ENCODE measurements at regions not wholly inside any gene's neighbourhood (a gene's known extent, or its start where the extent isn't known, plus 50 kb on each side); places are given as distances from the start of the nearest gene placed in this dataset.

DNA sequence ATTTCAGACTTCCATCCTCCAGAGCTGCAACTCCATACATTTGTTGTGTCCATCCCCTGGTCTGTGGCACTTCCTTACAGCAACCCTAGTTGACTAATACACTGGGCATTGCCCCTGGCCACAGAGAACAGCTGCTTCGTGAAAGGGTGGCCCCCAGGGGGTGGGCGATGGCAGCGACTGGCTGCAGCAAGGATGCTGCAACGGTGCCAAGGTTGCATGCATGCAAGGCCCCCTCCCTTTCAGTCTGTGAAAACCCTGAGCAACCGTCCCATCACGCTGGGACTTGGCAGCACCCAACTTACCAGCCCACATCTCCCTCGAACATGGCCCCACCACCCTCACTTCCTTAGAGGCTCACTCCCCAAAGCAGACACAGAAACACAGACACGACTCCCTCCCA lies 162.5 kb downstream of the MED10 start:
- no peak for DNase-seq
- H3K27me3 ChIP-seq (replicated peaks; ENCODE audit: insufficient read depth, low read length): no peaks in the 10 kb centered on the region
- H3K79me2 ChIP-seq (ENCODE audit: low read length): no peaks in the 10 kb centered on the region
- no peak overlapping the region for H2AFZ ChIP-seq (ENCODE audit: low read length)
- no peak overlapping the region for H3K4me3 ChIP-seq (ENCODE audit: low read length)
- H3F3A ChIP-seq (ENCODE audit: insufficient read depth, low read length): no peaks in the 10 kb centered on the region
- H3K4me2 ChIP-seq (ENCODE audit: low read depth, low read length): no peak overlapping the region
- no peak overlapping the region for H3K9ac ChIP-seq (ENCODE audit: low read length)
- H4K20me1 ChIP-seq (ENCODE audit: insufficient read depth, low read length): no peaks in the 10 kb centered on the region
- no peaks in the 10 kb centered on the region for H3K4me1 ChIP-seq (ENCODE audit: low read length)
- H3K36me3 ChIP-seq (replicated peaks; ENCODE audit: insufficient read depth, low read length): no peaks in the 10 kb centered on the region
- H3K9me3 ChIP-seq (replicated peaks; ENCODE audit: insufficient read depth, low read length): no peaks in the 10 kb centered on the region
- TF ChIP-seq EZH2phosphoT487 (IDR thresholded peaks at IDR 0.05; ENCODE audit: low read length) (no peak), EZH2 (optimal IDR thresholded peaks at IDR 0.05; ENCODE audit: low read depth, low read length) (no peak)
- TF ChIP-seq, protein P1, sequence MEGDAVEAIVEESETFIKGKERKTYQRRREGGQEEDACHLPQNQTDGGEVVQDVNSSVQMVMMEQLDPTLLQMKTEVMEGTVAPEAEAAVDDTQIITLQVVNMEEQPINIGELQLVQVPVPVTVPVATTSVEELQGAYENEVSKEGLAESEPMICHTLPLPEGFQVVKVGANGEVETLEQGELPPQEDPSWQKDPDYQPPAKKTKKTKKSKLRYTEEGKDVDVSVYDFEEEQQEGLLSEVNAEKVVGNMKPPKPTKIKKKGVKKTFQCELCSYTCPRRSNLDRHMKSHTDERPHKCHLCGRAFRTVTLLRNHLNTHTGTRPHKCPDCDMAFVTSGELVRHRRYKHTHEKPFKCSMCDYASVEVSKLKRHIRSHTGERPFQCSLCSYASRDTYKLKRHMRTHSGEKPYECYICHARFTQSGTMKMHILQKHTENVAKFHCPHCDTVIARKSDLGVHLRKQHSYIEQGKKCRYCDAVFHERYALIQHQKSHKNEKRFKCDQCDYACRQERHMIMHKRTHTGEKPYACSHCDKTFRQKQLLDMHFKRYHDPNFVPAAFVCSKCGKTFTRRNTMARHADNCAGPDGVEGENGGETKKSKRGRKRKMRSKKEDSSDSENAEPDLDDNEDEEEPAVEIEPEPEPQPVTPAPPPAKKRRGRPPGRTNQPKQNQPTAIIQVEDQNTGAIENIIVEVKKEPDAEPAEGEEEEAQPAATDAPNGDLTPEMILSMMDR (IDR thresholded peaks at IDR 0.05; ENCODE audit: low read length): no peak
- no peaks in the 10 kb centered on the region for H3K9me2 ChIP-seq (replicated peaks; ENCODE audit: insufficient read depth, low read length)
- H3K27ac ChIP-seq (ENCODE audit: low read length): no peak overlapping the region

DNA sequence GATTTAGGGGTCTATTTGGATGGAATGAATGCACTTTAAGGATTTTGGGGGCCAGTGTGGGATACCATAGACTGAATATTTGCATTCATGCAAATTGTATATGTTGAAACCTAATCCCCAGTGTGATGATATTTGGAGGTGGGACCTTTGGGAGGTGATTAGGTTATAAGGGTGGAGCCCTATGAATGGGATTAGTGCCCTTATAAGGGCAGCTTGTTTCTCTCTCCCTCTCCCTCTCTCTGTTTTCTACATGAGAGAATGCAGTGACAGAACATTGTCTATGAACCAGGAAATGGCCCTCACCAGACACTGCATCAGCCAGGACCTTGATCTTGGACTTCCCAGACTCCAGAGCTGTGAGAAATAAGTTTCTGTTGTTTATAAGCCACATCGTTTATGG lies 166.1 kb downstream of the MED10 start:
- Histone ChIP-seq H3K27ac (ENCODE audit: low read length) (no peak overlapping the region), H3K9me3 (replicated peaks; ENCODE audit: insufficient read depth, low read length) (no peaks in the 10 kb centered on the region), H3K4me1 (ENCODE audit: low read length) (no peaks in the 10 kb centered on the region), H3K36me3 (replicated peaks; ENCODE audit: insufficient read depth, low read length) (no peaks in the 10 kb centered on the region), H3K27me3 (replicated peaks; ENCODE audit: insufficient read depth, low read length) (no peaks in the 10 kb centered on the region), H3K4me2 (ENCODE audit: low read depth, low read length) (no peak overlapping the region), H3K79me2 (ENCODE audit: low read length) (no peaks in the 10 kb centered on the region), H3K4me3 (ENCODE audit: low read length) (no peak overlapping the region), H3F3A (ENCODE audit: insufficient read depth, low read length) (no peaks in the 10 kb centered on the region), H2AFZ (ENCODE audit: low read length) (no peak overlapping the region), H4K20me1 (ENCODE audit: insufficient read depth, low read length) (no peaks in the 10 kb centered on the region), H3K9ac (ENCODE audit: low read length) (no peak overlapping the region), H3K9me2 (replicated peaks; ENCODE audit: insufficient read depth, low read length) (no peaks in the 10 kb centered on the region)
- no peak for DNase-seq
- no peak for TF ChIP-seq EZH2 (optimal IDR thresholded peaks at IDR 0.05; ENCODE audit: low read depth, low read length)
- no peak for TF ChIP-seq EZH2phosphoT487 (IDR thresholded peaks at IDR 0.05; ENCODE audit: low read length)
- TF ChIP-seq, protein P1 (IDR thresholded peaks at IDR 0.05; ENCODE audit: low read length): no peak

- no peaks in the 10 kb centered on the region for H3K9me3 ChIP-seq (replicated peaks; ENCODE audit: insufficient read depth, low read length)
- no peak overlapping the region for H3K27ac ChIP-seq (ENCODE audit: low read length)
- no peaks in the 10 kb centered on the region for H3F3A ChIP-seq (ENCODE audit: insufficient read depth, low read length)
- H3K36me3 ChIP-seq (replicated peaks; ENCODE audit: insufficient read depth, low read length): no peaks in the 10 kb centered on the region
- H4K20me1 ChIP-seq (ENCODE audit: insufficient read depth, low read length): no peaks in the 10 kb centered on the region
- H3K4me1 ChIP-seq (ENCODE audit: low read length): no peaks in the 10 kb centered on the region
- no peak for DNase-seq
- no peaks in the 10 kb centered on the region for H3K9me2 ChIP-seq (replicated peaks; ENCODE audit: insufficient read depth, low read length)
- H3K4me3 ChIP-seq (ENCODE audit: low read length): no peak overlapping the region
- H3K9ac ChIP-seq (ENCODE audit: low read length): no peak overlapping the region
- H3K79me2 ChIP-seq (ENCODE audit: low read length): no peaks in the 10 kb centered on the region
- no peaks in the 10 kb centered on the region for H3K27me3 ChIP-seq (replicated peaks; ENCODE audit: insufficient read depth, low read length)
- no peak overlapping the region for H2AFZ ChIP-seq (ENCODE audit: low read length)
- no peak overlapping the region for H3K4me2 ChIP-seq (ENCODE audit: low read depth, low read length)
- TF ChIP-seq, protein P1 (IDR thresholded peaks at IDR 0.05; ENCODE audit: low read length): no peak
- TF ChIP-seq EZH2phosphoT487 (IDR thresholded peaks at IDR 0.05; ENCODE audit: low read length) (no peak), EZH2 (optimal IDR thresholded peaks at IDR 0.05; ENCODE audit: low read depth, low read length) (no peak)
These were observed 171.8 kb downstream of the MED10 start for GRCh38 chr5:6206501-6206900.

Data from MM.1S (cell line).